Prostate gland (tissue), 1 donor: ENCODE measurements at regions not wholly inside any gene's neighbourhood (a gene's known extent, or its start where the extent isn't known, plus 50 kb on each side); places are given as distances from the start of the nearest gene placed in this dataset.

Source experiments
- POLR2A ChIP-seq: fragments of 450-650 bp; IDR thresholded peaks from one replicate; pipeline ENCODE4 v1.6.1; 2016; ENCODE audit warnings: antibody characterized with exemption, mild to moderate bottlenecking
- POLR2AphosphoS5 ChIP-seq: sonication (generic); formaldehyde crosslinking; IDR thresholded peaks from one replicate; pipeline ENCODE4 v1.6.1; 2017; ENCODE audit warnings: antibody characterized with exemption

GRCh38 chr4:82124932-82125786, 248.6 kb downstream of the HNRNPD start:
- TF ChIP-seq POLR2A (no peak), POLR2AphosphoS5 (no peak)
